ENCODE measurements at regions not wholly inside any gene's neighbourhood (a gene's known extent, or its start where the extent isn't known, plus 50 kb on each side); places are given as distances from the start of the nearest gene placed in this dataset.
A peak's percentile ranks its signal among the peaks of the same experiment; 100 is the strongest.

- H3K36me3 ChIP-seq = no peaks in the 10 kb centered on the region
- H3K4me3 ChIP-seq = no peak overlapping the region
- H3K27me3 ChIP-seq = no peaks in the 10 kb centered on the region
- peaks cover 0 to 21% (median 13%) of the 10 kb centered on the region in 9 donors for H3K4me1 ChIP-seq
- TF ChIP-seq CTCF (IDR thresholded peaks at IDR 0.05) = peak in 1 of 9 donors; percentile 15
- DNase-seq (no peak), ATAC-seq (peak; percentile 38 to 93 (median 74))
- 39 to 41% methylated on average over 5 of the region's 5 CpGs for WGBS, 2 donors
- H3K27ac ChIP-seq = peak overlapping the region in 4 of 10 donors; percentile 18 to 58 (median 40)
- intact Hi-C loops (cut with DNase I) = no loop called here
- H3K9me3 ChIP-seq = no peaks in the 10 kb centered on the region
These were observed 366.8 kb downstream of the DLEU7 start for GRCh38 chr13:50476577-50477285.

DNA sequence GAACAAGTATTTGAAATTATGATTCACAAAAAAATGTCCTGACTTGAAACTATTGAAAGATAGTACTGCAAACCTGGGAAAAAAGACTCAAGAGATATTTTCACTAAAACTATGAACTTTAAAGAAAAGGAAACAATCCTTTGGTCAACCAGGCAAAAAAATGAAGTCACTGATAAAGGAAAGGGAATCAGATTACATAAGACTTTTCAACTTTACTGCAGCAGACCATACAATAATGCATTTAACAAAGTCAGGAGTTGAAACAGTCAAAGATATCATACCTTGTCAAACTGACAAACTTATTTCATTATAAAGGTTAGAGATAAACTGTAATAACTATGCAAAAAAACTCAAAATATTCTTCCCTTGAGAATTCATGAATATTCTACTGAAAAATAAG lies 361.6 kb downstream of the DLEU7 start:
- Histone ChIP-seq H3K36me3 (no peaks in the 10 kb centered on the region), H3K27me3 (no peaks in the 10 kb centered on the region), H3K4me1 (peaks cover 0 to 26% (median 11%) of the 10 kb centered on the region in 9 donors), H3K9me3 (no peaks in the 10 kb centered on the region), H3K4me3 (no peak overlapping the region), H3K27ac (no peak overlapping the region)
- TF ChIP-seq CTCF (IDR thresholded peaks at IDR 0.05) = no peak
- ATAC-seq = no peak
- intact Hi-C loops (cut with DNase I) = no loop called here
- no peak for DNase-seq

DNA sequence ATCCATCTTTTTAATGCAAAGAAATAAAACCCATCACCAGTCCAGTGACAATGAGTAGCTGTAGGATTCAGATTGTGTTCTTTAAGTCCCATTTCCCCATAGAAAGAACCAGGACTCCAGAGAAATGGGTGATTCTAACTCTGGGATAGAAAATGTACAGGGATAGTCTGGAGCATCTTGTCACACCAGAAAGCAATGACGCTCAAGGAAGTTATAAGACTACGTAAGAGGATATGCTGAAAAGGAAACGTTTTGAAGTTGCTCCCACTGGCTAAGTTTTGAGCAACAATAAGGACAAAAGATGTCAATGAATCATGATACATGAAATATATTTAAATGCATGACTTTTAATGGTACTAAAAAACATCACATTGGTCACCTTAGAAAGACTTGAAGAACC lies 360.1 kb downstream of the DLEU7 start:
- 54 to 62% methylated on average over 3 of the region's 3 CpGs for WGBS, 2 donors
- peak in 1 of 8 donors; percentile 56 for ATAC-seq
- intact Hi-C loops (cut with DNase I) = no loop called here

GRCh38 chr13:50484472-50485113 lies 358.9 kb downstream of the DLEU7 start:
- ATAC-seq (peak in 2 of 8 donors; percentile 39 to 52), DNase-seq (no peak)
- H3K4me3 ChIP-seq = no peak overlapping the region
- no peaks in the 10 kb centered on the region for H3K9me3 ChIP-seq
- WGBS, 2 donors = 57 to 58% methylated on average over 12 of the region's 12 CpGs
- peaks cover 0 to 20% (median 4%) of the 10 kb centered on the region in 9 donors for H3K4me1 ChIP-seq
- no peaks in the 10 kb centered on the region for H3K27me3 ChIP-seq
- intact Hi-C loops (cut with DNase I) = no loop called here
- TF ChIP-seq CTCF (IDR thresholded peaks at IDR 0.05) = no peak
- no peaks in the 10 kb centered on the region for H3K36me3 ChIP-seq
- no peak overlapping the region for H3K27ac ChIP-seq

More for the DNA sequence above, 360.1 kb downstream of the DLEU7 start:
- Histone ChIP-seq H3K27me3 (no peaks in the 10 kb centered on the region), H3K36me3 (no peaks in the 10 kb centered on the region), H3K4me1 (peaks cover 0 to 20% (median 4%) of the 10 kb centered on the region in 9 donors), H3K27ac (no peak overlapping the region), H3K4me3 (no peak overlapping the region), H3K9me3 (no peaks in the 10 kb centered on the region)
- no peak for DNase-seq
- TF ChIP-seq CTCF (IDR thresholded peaks at IDR 0.05) = no peak
